ENCODE measurements at regions not wholly inside any gene's neighbourhood (a gene's known extent, or its start where the extent isn't known, plus 50 kb on each side); places are given as distances from the start of the nearest gene placed in this dataset.

- TF ChIP-seq CTCF (IDR thresholded peaks at IDR 0.05) (no peak), EZH2 (IDR thresholded peaks at IDR 0.05; ENCODE audit: borderline replicate concordance, insufficient read depth, low read depth, low read length, poor library complexity, severe bottlenecking) (no peak)
Measured at GRCh38 chr13:54934121-54934520, 1905.5 kb downstream of the OLFM4 start.

Data from B cell (primary cell).